HEK293 (cell line): ENCODE measurements at regions not wholly inside any gene's neighbourhood (a gene's known extent, or its start where the extent isn't known, plus 50 kb on each side); places are given as distances from the start of the nearest gene placed in this dataset.

Source experiments
- CTCF ChIA-PET: fragments of 350-600 bp; formaldehyde crosslinking; extraction: SDS; loops from one replicate; lab custom pipeline; 2021; ENCODE audit warnings: antibody characterized with exemption; lab: Yijun Ruan, JAX
- POLR2A ChIA-PET: fragments of 300-600 bp; formaldehyde crosslinking; extraction: SDS; loops from one replicate; lab custom pipeline; 2020; ENCODE audit warnings: antibody characterized with exemption, inconsistent platforms; lab: Yijun Ruan, JAX
- H3K27ac ChIP-seq: fragments of 200-500 bp; sonication (Bioruptor generic); 2 replicates; pipeline ENCODE4 v1.5.1; 2014; ENCODE audit warnings: low read depth, low read length, control low read depth, inconsistent platforms; ENCODE audit errors: extremely low read depth
- H3K36me3 ChIP-seq, 2 experiments: fragments of 200-500 bp in 1 of 2; sonication (Bioruptor generic) in 1 of 2; 1 replicate in 1 of 2; 2 replicates in 1 of 2; pipeline ENCODE4 v1.5.1; 2014 to 2017; ENCODE audit warnings: inconsistent platforms in 2 of 2, low read length in 2 of 2; ENCODE audit not compliant: control insufficient read depth in 2 of 2, insufficient read depth in 1 of 2
- H3K4me1 ChIP-seq: fragments of 200-500 bp; sonication (Bioruptor generic); 2 replicates; pipeline ENCODE4 v1.5.1; 2014; ENCODE audit warnings: mild to moderate bottlenecking, low read length, inconsistent platforms; ENCODE audit not compliant: control insufficient read depth, insufficient read depth
- H3K4me3 ChIP-seq: 2 replicates; pipeline ENCODE4 v1.5.1; 2011; ENCODE audit warnings: low read depth, mild to moderate bottlenecking, control low read depth, low read length, moderate library complexity
- H3K9me3 ChIP-seq: fragments of 200-500 bp; sonication (Bioruptor generic); 2 replicates; pipeline ENCODE4 v1.5.1; 2014; ENCODE audit warnings: low read depth, low read length, inconsistent platforms; ENCODE audit not compliant: control insufficient read depth, insufficient read depth
- KLF10 ChIP-seq: fragments of 450-650 bp; IDR thresholded peaks from 2 replicates; pipeline ENCODE4 v1.5.1; 2018; ENCODE audit warnings: missing biosample characterization, mild to moderate bottlenecking, missing genetic modification characterization
- RBAK ChIP-seq: fragments of 450-650 bp; formaldehyde crosslinking; IDR thresholded peaks from 2 replicates; pipeline ENCODE4 v1.5.1; 2016; ENCODE audit warnings: missing biosample characterization, missing genetic modification characterization
- YY2 ChIP-seq: fragments of 450-650 bp; formaldehyde crosslinking; IDR thresholded peaks from 2 replicates; pipeline ENCODE4 v1.5.1; 2016; ENCODE audit warnings: missing biosample characterization, missing genetic modification characterization
- ZFP41 ChIP-seq: fragments of 450-650 bp; formaldehyde crosslinking; IDR thresholded peaks from 2 replicates; pipeline ENCODE4 v1.5.1; 2016; ENCODE audit warnings: missing biosample characterization, missing genetic modification characterization, borderline replicate concordance
- ZFP69B ChIP-seq: fragments of 450-650 bp; formaldehyde crosslinking; IDR thresholded peaks from 2 replicates; pipeline ENCODE4 v1.5.1; 2016; ENCODE audit warnings: missing biosample characterization, missing genetic modification characterization
- ZIC2 ChIP-seq: fragments of 450-650 bp; formaldehyde crosslinking; IDR thresholded peaks from 2 replicates; pipeline ENCODE4 v1.5.1; 2016; ENCODE audit warnings: missing biosample characterization, missing genetic modification characterization
- ZNF211 ChIP-seq: fragments of 450-650 bp; formaldehyde crosslinking; IDR thresholded peaks from 2 replicates; pipeline ENCODE4 v1.5.1; 2016; ENCODE audit warnings: low read depth, missing biosample characterization, missing genetic modification characterization
- ZNF221 ChIP-seq: fragments of 450-650 bp; formaldehyde crosslinking; IDR thresholded peaks from 2 replicates; pipeline ENCODE4 v1.5.1; 2017; ENCODE audit warnings: missing biosample characterization, missing genetic modification characterization, borderline replicate concordance
- ZNF248 ChIP-seq: fragments of 450-650 bp; formaldehyde crosslinking; IDR thresholded peaks from 2 replicates; pipeline ENCODE4 v1.5.1; 2017; ENCODE audit warnings: missing biosample characterization, missing genetic modification characterization
- ZNF274 ChIP-seq, 2 experiments: fragments of 200-500 bp in 1 of 2; fragments of 450-650 bp in 1 of 2; sonication (Bioruptor generic) in 1 of 2; formaldehyde crosslinking in 1 of 2; IDR thresholded peaks; 2 replicates each; pipeline versions ENCODE4 v1.5.1 to v1.6.1; 2014 to 2016; ENCODE audit warnings: borderline replicate concordance in 1 of 2, inconsistent platforms in 1 of 2, low read length in 1 of 2, missing biosample characterization in 1 of 2, missing genetic modification characterization in 1 of 2
- ZNF433 ChIP-seq: fragments of 450-650 bp; formaldehyde crosslinking; IDR thresholded peaks from 2 replicates; pipeline ENCODE4 v1.5.1; 2016; ENCODE audit warnings: missing biosample characterization, missing genetic modification characterization, low read depth
- ZNF501 ChIP-seq: fragments of 450-650 bp; formaldehyde crosslinking; IDR thresholded peaks from 2 replicates; pipeline ENCODE4 v1.5.1; 2016; ENCODE audit warnings: missing biosample characterization, missing genetic modification characterization
- ZNF792 ChIP-seq: fragments of 450-650 bp; formaldehyde crosslinking; IDR thresholded peaks from 2 replicates; pipeline ENCODE4 v1.5.1; 2016; ENCODE audit warnings: missing biosample characterization, missing genetic modification characterization
- TF ChIP-seq, protein P1 (sequence below): fragments of 450-650 bp; IDR thresholded peaks from 2 replicates; pipeline ENCODE4 v1.5.1; 2018; ENCODE audit warnings: missing biosample characterization, missing genetic modification characterization
- TF ChIP-seq, protein P2 (sequence below): fragments of 450-650 bp; formaldehyde crosslinking; IDR thresholded peaks from 2 replicates; pipeline ENCODE4 v1.5.1; 2016; ENCODE audit warnings: missing biosample characterization, missing genetic modification characterization
- TF ChIP-seq, protein P3 (sequence below): fragments of 450-650 bp; formaldehyde crosslinking; IDR thresholded peaks from 2 replicates; pipeline ENCODE4 v1.5.1; 2016; ENCODE audit warnings: missing biosample characterization, missing genetic modification characterization
- TF ChIP-seq, protein P4 (sequence below): fragments of 450-650 bp; formaldehyde crosslinking; IDR thresholded peaks from 2 replicates; pipeline ENCODE4 v1.5.1; 2017; ENCODE audit warnings: missing biosample characterization, missing genetic modification characterization
- TF ChIP-seq, protein P5 (sequence below): fragments of 450-650 bp; formaldehyde crosslinking; IDR thresholded peaks from 2 replicates; pipeline ENCODE4 v1.5.1; 2016; ENCODE audit warnings: missing biosample characterization, missing genetic modification characterization

DNA sequence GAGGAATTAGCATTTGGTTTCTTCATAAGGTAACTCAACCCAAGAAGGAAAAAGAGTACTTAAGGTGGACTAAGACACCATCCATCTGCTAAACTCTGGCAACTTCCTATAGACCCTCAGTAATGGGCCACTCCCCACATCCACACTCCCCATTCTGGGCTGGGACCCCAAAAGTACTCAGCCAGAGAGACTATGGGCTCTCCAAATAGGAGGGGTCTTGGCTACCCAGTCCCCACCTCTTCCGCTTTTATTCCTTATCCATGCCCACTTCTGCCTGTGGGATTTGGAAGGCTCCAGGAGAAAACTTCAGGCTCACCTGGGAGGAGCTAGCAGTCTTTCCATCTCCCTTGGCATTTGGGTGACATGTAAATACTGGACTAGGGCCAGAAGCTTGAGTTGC, 164.5 kb upstream of the CCL2 start (continued):
- TF ChIP-seq, protein P1, sequence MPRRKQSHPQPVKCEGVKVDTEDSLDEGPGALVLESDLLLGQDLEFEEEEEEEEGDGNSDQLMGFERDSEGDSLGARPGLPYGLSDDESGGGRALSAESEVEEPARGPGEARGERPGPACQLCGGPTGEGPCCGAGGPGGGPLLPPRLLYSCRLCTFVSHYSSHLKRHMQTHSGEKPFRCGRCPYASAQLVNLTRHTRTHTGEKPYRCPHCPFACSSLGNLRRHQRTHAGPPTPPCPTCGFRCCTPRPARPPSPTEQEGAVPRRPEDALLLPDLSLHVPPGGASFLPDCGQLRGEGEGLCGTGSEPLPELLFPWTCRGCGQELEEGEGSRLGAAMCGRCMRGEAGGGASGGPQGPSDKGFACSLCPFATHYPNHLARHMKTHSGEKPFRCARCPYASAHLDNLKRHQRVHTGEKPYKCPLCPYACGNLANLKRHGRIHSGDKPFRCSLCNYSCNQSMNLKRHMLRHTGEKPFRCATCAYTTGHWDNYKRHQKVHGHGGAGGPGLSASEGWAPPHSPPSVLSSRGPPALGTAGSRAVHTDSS = no peak
- TF ChIP-seq ZNF433 (no peak), RBAK (tag by site-specific recombination) (no peak), ZFP41 (no peak), KLF10 (tag by site-specific recombination) (no peak)

DNA sequence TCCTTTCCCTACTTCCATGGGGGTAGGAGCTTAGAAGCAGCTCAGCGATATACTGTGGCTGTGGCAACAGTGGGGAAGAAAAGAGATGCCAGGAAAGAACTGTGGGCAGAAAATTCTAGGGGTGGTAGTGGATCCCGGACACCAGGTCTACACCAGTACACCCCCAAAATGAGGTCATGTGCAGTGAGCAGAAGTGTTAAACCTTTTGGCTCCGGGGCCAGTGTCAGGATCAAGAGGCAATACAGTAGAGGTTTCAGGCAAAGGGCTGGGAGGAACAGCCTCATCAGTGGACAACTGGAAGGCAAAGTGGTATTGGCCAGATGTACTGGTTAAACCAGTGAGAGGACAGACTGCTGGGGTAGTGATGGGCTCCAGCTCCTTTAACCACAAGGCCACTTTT, 163.1 kb upstream of the CCL2 start:
- H3K9me3 ChIP-seq = no peaks in the 10 kb centered on the region
- ChIA-PET CTCF (interaction anchor here (0.6 kb wide), 1 partner anchor 1574 kb away, joined by 3 read pairs; no protein-coding TSS in a partner anchor), POLR2A (no interaction called here)
- no peak for TF ChIP-seq ZNF211 (tag by site-specific recombination)
- TF ChIP-seq ZNF248 (tag by site-specific recombination) = no peak
- TF ChIP-seq, protein P2, sequence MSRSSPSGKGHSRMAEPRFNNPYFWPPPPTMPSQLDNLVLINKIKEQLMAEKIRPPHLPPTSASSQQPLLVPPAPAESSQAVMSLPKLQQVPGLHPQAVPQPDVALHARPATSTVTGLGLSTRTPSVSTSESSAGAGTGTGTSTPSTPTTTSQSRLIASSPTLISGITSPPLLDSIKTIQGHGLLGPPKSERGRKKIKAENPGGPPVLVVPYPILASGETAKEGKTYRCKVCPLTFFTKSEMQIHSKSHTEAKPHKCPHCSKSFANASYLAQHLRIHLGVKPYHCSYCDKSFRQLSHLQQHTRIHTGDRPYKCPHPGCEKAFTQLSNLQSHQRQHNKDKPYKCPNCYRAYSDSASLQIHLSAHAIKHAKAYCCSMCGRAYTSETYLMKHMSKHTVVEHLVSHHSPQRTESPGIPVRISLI (tag by site-specific recombination) = no peak
- no peak for TF ChIP-seq ZFP69B (tag by site-specific recombination)
- no peak for TF ChIP-seq ZNF274 (IDR thresholded peaks at IDR 0.05; ENCODE audit: low read length)
- no peak for TF ChIP-seq ZNF274 (tag by site-specific recombination; IDR thresholded peaks at IDR 0.05; ENCODE audit: borderline replicate concordance)
- TF ChIP-seq ZIC2 (tag by site-specific recombination) = no peak
- TF ChIP-seq, protein P3, sequence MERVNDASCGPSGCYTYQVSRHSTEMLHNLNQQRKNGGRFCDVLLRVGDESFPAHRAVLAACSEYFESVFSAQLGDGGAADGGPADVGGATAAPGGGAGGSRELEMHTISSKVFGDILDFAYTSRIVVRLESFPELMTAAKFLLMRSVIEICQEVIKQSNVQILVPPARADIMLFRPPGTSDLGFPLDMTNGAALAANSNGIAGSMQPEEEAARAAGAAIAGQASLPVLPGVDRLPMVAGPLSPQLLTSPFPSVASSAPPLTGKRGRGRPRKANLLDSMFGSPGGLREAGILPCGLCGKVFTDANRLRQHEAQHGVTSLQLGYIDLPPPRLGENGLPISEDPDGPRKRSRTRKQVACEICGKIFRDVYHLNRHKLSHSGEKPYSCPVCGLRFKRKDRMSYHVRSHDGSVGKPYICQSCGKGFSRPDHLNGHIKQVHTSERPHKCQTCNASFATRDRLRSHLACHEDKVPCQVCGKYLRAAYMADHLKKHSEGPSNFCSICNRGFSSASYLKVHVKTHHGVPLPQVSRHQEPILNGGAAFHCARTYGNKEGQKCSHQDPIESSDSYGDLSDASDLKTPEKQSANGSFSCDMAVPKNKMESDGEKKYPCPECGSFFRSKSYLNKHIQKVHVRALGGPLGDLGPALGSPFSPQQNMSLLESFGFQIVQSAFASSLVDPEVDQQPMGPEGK (tag by site-specific recombination) = no peak
- TF ChIP-seq ZNF433 = no peak
- no peak for TF ChIP-seq ZNF792
- H3K4me3 ChIP-seq = no peak overlapping the region
- no peak overlapping the region for H3K27ac ChIP-seq
- H3K4me1 ChIP-seq = no peaks in the 10 kb centered on the region
- no peaks in the 10 kb centered on the region for H3K36me3 ChIP-seq

DNA sequence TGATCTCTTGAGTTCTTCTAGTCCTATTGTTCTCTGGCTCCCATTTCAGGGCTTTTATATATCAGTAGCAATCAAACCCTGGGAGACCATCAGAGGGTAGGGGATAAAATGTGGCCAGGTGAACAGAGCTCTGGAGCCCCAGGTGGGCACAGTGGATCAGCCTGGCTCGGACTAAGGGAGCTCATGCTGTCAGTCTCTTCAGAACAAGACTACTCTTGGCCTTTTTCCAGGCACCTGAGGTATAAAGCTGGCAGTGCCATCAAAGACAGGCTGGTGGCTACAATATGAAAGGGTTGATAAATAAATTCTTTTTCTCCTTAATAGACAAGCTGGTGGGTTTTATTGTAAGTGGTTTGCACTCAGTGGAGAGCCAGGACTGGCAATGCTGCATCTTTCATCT, 160.0 kb upstream of the CCL2 start:
- ChIA-PET POLR2A (no interaction called here), CTCF (interaction anchor here (1.0 kb wide), 1 partner anchor 76 kb away, joined by 4 read pairs; no protein-coding TSS in a partner anchor)
- Histone ChIP-seq H3K27ac (no peak overlapping the region), H3K9me3 (no peaks in the 10 kb centered on the region), H3K36me3 (no peaks in the 10 kb centered on the region), H3K4me3 (no peak overlapping the region), H3K4me1 (no peaks in the 10 kb centered on the region)
- TF ChIP-seq ZNF221 (tag by site-specific recombination) = no peak
- TF ChIP-seq, protein P4, sequence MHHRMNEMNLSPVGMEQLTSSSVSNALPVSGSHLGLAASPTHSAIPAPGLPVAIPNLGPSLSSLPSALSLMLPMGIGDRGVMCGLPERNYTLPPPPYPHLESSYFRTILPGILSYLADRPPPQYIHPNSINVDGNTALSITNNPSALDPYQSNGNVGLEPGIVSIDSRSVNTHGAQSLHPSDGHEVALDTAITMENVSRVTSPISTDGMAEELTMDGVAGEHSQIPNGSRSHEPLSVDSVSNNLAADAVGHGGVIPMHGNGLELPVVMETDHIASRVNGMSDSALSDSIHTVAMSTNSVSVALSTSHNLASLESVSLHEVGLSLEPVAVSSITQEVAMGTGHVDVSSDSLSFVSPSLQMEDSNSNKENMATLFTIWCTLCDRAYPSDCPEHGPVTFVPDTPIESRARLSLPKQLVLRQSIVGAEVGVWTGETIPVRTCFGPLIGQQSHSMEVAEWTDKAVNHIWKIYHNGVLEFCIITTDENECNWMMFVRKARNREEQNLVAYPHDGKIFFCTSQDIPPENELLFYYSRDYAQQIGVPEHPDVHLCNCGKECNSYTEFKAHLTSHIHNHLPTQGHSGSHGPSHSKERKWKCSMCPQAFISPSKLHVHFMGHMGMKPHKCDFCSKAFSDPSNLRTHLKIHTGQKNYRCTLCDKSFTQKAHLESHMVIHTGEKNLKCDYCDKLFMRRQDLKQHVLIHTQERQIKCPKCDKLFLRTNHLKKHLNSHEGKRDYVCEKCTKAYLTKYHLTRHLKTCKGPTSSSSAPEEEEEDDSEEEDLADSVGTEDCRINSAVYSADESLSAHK (tag by site-specific recombination) = no peak
- TF ChIP-seq, protein P5, sequence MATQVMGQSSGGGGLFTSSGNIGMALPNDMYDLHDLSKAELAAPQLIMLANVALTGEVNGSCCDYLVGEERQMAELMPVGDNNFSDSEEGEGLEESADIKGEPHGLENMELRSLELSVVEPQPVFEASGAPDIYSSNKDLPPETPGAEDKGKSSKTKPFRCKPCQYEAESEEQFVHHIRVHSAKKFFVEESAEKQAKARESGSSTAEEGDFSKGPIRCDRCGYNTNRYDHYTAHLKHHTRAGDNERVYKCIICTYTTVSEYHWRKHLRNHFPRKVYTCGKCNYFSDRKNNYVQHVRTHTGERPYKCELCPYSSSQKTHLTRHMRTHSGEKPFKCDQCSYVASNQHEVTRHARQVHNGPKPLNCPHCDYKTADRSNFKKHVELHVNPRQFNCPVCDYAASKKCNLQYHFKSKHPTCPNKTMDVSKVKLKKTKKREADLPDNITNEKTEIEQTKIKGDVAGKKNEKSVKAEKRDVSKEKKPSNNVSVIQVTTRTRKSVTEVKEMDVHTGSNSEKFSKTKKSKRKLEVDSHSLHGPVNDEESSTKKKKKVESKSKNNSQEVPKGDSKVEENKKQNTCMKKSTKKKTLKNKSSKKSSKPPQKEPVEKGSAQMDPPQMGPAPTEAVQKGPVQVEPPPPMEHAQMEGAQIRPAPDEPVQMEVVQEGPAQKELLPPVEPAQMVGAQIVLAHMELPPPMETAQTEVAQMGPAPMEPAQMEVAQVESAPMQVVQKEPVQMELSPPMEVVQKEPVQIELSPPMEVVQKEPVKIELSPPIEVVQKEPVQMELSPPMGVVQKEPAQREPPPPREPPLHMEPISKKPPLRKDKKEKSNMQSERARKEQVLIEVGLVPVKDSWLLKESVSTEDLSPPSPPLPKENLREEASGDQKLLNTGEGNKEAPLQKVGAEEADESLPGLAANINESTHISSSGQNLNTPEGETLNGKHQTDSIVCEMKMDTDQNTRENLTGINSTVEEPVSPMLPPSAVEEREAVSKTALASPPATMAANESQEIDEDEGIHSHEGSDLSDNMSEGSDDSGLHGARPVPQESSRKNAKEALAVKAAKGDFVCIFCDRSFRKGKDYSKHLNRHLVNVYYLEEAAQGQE (tag by site-specific recombination) = no peak
- TF ChIP-seq ZNF501 (tag by site-specific recombination) = no peak
- TF ChIP-seq YY2 = no peak
